Myocyte (in vitro differentiated cells): ENCODE measurements at regions not wholly inside any gene's neighbourhood (a gene's known extent, or its start where the extent isn't known, plus 50 kb on each side); places are given as distances from the start of the nearest gene placed in this dataset.

Source experiments
- DNase-seq: peaks from one replicate; pipeline ENCODE4 v3.0.0-alpha.2; 2012; ENCODE audit warnings: low read depth

- DNase-seq = no peak
Measured at GRCh38 chr5:5704352-5704751, 281.9 kb downstream of the ICE1 start.

- no peak for DNase-seq
Measured at GRCh38 chr5:5702934-5703333, 280.5 kb downstream of the ICE1 start.

- no peak for DNase-seq
Measured at GRCh38 chr5:5700549-5700948, 278.1 kb downstream of the ICE1 start.

- DNase-seq = no peak
Measured at GRCh38 chr5:5699062-5699461, 276.6 kb downstream of the ICE1 start.

GRCh38 chr5:5695266-5695665 is 272.8 kb downstream of the ICE1 start:
- no peak for DNase-seq

- DNase-seq = no peak
Measured at GRCh38 chr5:5688925-5689310, 266.4 kb downstream of the ICE1 start.

- no peak for DNase-seq
Measured at GRCh38 chr5:5688194-5688924, 265.9 kb downstream of the ICE1 start.

- DNase-seq = no peak
Measured at GRCh38 chr5:5687113-5687512, 264.6 kb downstream of the ICE1 start.

GRCh38 chr5:5686356-5686755 is 263.9 kb downstream of the ICE1 start:
- DNase-seq = no peak

- no peak for DNase-seq
Measured at GRCh38 chr5:5685737-5686136, 263.3 kb downstream of the ICE1 start.

GRCh38 chr5:5683174-5683573 is 260.7 kb downstream of the ICE1 start:
- no peak for DNase-seq

- DNase-seq = no peak
Measured at GRCh38 chr5:5678909-5679308, 256.4 kb downstream of the ICE1 start.

- DNase-seq = no peak
Measured at GRCh38 chr5:5677738-5678137, 255.3 kb downstream of the ICE1 start.

- DNase-seq = no peak
Measured at GRCh38 chr5:5676218-5676617, 253.7 kb downstream of the ICE1 start.

- no peak for DNase-seq
Measured at GRCh38 chr5:5675511-5675910, 253.0 kb downstream of the ICE1 start.

GRCh38 chr5:5671823-5672222 is 249.3 kb downstream of the ICE1 start:
- DNase-seq = no peak

GRCh38 chr5:5667136-5667554 is 244.7 kb downstream of the ICE1 start:
- no peak for DNase-seq

GRCh38 chr5:5666369-5666768 is 243.9 kb downstream of the ICE1 start:
- no peak for DNase-seq

- DNase-seq = no peak
Measured at GRCh38 chr5:5666076-5666365, 243.5 kb downstream of the ICE1 start.

GRCh38 chr5:5665225-5666075 is 243.0 kb downstream of the ICE1 start:
- DNase-seq = no peak

GRCh38 chr5:5658889-5659465 is 236.5 kb downstream of the ICE1 start:
- DNase-seq = no peak

GRCh38 chr5:5658226-5658625 is 235.7 kb downstream of the ICE1 start:
- DNase-seq = peak; percentile 1

- DNase-seq = no peak
Measured at GRCh38 chr5:5652181-5652580, 229.7 kb downstream of the ICE1 start.
